GM12873 (cell line): ENCODE measurements at regions not wholly inside any gene's neighbourhood (a gene's known extent, or its start where the extent isn't known, plus 50 kb on each side); places are given as distances from the start of the nearest gene placed in this dataset.

Experiments
- TF ChIP-seq, protein P1 (sequence below): IDR thresholded peaks from 2 replicates; pipeline ENCODE4 v1.5.1; 2012; ENCODE audit warnings: low read depth, mild to moderate bottlenecking, moderate library complexity, low read length, control low read depth; ENCODE audit not compliant: insufficient read depth; ENCODE audit errors: missing control alignments

DNA sequence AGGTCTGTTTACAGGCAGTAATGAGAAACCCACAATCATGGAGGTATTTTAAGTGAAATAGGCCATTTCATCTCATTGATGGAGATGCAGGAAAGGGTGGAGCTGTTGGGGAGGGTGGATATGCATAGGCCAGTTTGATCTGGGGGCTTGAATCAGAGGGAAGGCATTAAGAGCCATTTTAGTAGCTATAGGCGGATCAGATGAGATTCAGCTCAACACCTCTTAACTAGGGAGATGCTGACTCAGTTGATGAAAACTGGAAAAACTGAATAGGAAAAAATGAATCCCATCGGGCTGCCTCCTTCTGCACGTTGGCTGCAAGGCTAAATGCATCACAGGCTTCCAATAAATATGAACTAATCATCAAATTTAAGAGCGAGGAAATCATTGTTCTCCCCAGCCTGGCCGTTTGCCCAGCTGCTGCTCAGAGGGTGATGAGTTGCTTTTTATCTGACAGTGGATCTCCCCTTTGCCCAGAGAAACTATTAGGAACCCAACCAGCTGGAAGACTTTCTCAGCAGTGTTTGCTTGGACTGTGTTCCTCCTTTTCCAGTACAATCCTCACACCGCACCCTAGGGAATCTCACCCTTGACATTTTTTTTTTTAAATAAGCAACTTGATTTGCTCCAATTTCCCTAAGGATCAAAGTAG lies 149.6 kb downstream of the SOX9 start:
- TF ChIP-seq, protein P1, sequence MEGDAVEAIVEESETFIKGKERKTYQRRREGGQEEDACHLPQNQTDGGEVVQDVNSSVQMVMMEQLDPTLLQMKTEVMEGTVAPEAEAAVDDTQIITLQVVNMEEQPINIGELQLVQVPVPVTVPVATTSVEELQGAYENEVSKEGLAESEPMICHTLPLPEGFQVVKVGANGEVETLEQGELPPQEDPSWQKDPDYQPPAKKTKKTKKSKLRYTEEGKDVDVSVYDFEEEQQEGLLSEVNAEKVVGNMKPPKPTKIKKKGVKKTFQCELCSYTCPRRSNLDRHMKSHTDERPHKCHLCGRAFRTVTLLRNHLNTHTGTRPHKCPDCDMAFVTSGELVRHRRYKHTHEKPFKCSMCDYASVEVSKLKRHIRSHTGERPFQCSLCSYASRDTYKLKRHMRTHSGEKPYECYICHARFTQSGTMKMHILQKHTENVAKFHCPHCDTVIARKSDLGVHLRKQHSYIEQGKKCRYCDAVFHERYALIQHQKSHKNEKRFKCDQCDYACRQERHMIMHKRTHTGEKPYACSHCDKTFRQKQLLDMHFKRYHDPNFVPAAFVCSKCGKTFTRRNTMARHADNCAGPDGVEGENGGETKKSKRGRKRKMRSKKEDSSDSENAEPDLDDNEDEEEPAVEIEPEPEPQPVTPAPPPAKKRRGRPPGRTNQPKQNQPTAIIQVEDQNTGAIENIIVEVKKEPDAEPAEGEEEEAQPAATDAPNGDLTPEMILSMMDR, result no peak

DNA sequence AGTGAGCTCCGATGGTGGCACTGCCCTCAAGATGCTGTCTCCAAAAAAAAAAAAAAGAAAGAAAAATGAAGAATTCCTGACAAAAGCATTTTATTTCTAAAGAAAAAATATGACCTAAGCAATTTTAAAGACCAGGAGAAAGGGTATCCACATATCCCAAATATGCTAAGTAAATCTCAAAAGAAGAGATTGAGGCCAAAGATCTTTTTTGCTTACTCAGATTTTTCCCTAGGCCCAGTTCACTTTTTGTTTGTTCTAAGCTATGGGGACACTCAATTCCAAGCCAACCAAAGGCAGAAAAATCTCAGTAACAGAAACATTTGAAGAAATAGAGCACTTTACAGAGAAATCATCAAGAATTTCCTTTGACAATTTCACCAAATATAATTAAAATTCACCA lies 150.8 kb downstream of the SOX9 start:
- TF ChIP-seq, protein P1, result no peak

DNA sequence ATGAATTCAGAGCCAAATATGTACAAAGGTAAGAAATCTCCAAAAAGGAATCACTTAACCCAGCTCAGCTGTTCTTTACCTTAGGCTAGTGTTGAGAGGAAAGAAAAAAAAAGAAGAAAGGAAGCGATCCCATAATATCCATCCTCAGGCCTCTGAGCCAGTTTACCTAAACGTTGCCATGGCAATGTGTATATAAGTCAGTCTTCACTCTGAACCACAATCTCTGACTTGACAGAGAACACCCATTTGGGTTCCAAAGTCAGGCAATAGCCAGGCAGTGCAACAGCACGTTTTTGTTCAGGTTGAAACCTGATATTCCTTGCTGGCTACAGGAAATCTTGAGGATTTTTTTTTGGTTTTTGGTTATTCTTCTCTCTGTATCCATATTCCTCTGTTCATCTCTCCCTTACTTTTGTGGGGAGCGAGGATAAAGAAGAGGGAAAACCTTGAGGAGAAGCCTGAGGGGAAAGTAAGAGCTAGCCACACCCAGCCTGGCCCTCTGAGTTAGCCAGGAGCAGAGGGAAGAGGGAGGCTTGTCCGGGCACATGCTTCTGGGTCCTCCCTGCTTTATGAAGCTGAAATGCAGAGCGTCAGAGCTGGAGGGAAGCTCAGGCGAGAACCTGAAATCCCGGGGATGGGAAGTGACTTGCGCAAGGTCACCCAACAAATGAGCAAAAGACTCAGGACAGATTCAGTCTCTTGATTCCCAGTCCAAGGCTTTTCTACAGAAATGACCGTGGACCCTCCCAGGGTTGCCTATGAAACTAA lies 152.7 kb downstream of the SOX9 start:
- TF ChIP-seq, protein P1, result no peak

DNA sequence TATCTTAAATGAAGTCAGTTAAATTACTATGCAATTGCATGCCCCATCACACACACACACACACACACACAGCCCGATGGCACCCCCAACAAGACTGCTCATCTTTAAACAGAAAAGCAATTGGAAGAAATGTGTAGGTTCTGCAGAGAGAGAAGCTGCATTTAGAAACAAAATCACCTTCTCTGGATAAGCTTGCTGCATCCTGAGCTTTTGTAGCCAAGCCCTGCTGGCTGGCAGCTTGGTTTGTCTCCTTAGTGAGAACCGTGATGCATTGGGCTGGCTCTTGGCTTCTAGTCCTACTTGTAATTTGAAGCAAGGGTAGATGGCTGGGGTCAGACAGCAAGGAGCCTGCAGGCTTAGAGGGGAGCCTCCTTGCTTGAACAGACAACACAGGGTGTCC lies 153.8 kb downstream of the SOX9 start:
- TF ChIP-seq, protein P1, result no peak

DNA sequence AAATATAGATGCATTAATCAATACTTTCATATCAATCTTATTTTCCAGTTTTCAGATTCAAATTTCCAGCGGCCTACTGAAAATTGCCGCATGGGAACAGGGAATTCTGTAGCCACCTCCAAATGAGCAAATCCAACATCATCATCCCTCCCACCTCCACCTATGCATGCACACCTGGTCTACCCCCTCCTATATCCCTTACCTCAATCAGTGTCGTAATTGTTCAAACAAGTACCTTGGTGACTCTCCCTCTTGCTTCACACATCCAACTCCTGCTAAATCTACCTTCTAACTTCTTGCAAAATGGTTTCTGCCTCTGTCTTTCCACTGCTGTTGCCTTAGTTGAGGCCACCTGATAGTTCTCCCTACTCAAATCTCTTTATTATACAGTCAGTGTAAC lies 160.1 kb downstream of the SOX9 start:
- TF ChIP-seq, protein P1, result no peak

DNA sequence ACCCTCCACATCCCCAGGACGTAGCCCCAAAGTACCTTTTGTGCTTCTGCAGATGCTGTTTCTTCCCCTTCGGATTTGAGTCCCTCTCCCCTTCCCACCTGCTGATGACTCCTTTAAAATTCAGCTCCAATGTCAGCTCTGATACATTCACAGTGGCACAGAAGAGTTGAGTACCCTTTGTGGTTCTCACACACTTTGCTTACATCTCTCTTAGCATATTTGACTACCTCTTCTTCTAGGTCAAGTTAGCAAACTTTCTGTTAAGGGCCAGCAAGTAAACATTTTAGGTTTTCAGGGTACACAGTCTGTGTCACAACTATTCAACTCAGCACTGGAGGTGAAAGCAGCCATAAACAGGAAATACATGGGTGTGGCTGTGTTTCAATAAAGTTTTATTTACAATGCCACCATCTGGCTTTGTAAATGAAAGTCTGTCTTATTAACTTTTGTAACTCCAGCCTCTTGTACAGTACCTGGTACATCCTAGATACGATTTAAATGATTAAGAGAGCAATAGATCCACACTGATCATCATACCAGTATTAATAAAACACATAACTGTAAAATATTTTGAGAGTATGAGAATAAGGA lies 161.7 kb downstream of the SOX9 start:
- TF ChIP-seq, protein P1, result no peak

GRCh38 chr17:72284806-72285205 lies 164.0 kb downstream of the SOX9 start:
- TF ChIP-seq, protein P1, result no peak
